Fibroblast of lung (primary cell): ENCODE measurements at regions not wholly inside any gene's neighbourhood (a gene's known extent, or its start where the extent isn't known, plus 50 kb on each side); places are given as distances from the start of the nearest gene placed in this dataset.
"Not testable (repeated sequence)": the region's sequence is repeated elsewhere in the genome, so short reads cannot be mapped to it uniquely, and the experiment has no call there.

ENCODE experiments used
- EZH2 ChIP-seq: IDR thresholded peaks from 2 replicates; pipeline ENCODE4 v1.5.1; 2012; ENCODE audit warnings: low read length, control low read depth, mild to moderate bottlenecking; ENCODE audit errors: missing control alignments
- TF ChIP-seq, protein P1 (sequence below), 2 donors: IDR thresholded peaks in 1 of 2; conservative IDR thresholded peaks in 1 of 2; 1 replicate in 1 of 2; 2 replicates in 1 of 2; pipeline ENCODE4 v1.5.1; 2011 to 2012; ENCODE audit warnings: low read length in 2 of 2, control low read depth in 1 of 2, inconsistent platforms in 1 of 2, low read depth in 1 of 2, mild to moderate bottlenecking in 1 of 2

DNA sequence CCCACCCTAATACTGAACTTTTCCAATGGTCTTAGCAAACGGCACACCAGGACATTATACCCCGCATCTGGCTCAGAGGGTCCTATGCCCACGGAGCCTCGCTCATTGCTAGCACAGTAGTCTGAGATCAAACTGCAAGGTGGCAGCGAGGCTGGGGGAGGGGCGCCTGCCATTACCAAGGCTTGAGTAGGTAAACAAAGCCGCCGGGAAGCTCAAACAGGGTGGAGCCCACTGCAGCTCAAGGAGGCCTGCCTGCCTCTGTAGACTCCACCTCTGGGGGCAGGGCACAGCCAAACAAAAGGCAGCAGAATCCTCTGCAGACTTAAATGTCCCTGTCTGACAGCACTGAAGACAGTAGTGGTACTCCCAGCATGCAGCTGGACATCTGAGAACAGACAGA lies 108.1 kb downstream of the ANXA2R start:
- TF ChIP-seq, protein P1, sequence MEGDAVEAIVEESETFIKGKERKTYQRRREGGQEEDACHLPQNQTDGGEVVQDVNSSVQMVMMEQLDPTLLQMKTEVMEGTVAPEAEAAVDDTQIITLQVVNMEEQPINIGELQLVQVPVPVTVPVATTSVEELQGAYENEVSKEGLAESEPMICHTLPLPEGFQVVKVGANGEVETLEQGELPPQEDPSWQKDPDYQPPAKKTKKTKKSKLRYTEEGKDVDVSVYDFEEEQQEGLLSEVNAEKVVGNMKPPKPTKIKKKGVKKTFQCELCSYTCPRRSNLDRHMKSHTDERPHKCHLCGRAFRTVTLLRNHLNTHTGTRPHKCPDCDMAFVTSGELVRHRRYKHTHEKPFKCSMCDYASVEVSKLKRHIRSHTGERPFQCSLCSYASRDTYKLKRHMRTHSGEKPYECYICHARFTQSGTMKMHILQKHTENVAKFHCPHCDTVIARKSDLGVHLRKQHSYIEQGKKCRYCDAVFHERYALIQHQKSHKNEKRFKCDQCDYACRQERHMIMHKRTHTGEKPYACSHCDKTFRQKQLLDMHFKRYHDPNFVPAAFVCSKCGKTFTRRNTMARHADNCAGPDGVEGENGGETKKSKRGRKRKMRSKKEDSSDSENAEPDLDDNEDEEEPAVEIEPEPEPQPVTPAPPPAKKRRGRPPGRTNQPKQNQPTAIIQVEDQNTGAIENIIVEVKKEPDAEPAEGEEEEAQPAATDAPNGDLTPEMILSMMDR (conservative IDR thresholded peaks at IDR 0.05 in 1 of 2, IDR thresholded peaks at IDR 0.05 in 1 of 2; ENCODE audit: low read depth in 1 of 2, low read length in 2 of 2), result not testable (repeated sequence)
- not testable (repeated sequence) for TF ChIP-seq EZH2
